Neural cell (in vitro differentiated cells): ENCODE measurements at regions not wholly inside any gene's neighbourhood (a gene's known extent, or its start where the extent isn't known, plus 50 kb on each side); places are given as distances from the start of the nearest gene placed in this dataset.

Experiments
- H2AFZ ChIP-seq: fragments of 200-600, 300-800 bp; sonication (generic), shearing (Covaris generic); 2 replicates; pipeline ENCODE4 v1.6.0; 2014; ENCODE audit warnings: low read depth, mild to moderate bottlenecking, antibody characterized with exemption, low read length, moderate library complexity
- H3F3A ChIP-seq: fragments of 200-600 bp; shearing (Covaris generic); 2 replicates; pipeline ENCODE4 v1.6.1; 2016; ENCODE audit warnings: mild to moderate bottlenecking, moderate library complexity, mixed read lengths, antibody characterized with exemption, low read length; ENCODE audit not compliant: insufficient read depth, poor library complexity, severe bottlenecking
- H3K27ac ChIP-seq: fragments of 200-600, 300-800 bp; sonication (generic), shearing (Covaris generic); 2 replicates; pipeline ENCODE4 v1.5.1; 2014; ENCODE audit warnings: mild to moderate bottlenecking, low read length, moderate library complexity
- H3K27me3 ChIP-seq: fragments of 300-800, 200-600 bp; sonication (generic), shearing (Covaris generic); 2 replicates; pipeline ENCODE4 v1.6.0; 2014; ENCODE audit warnings: mild to moderate bottlenecking, low read depth, low read length, moderate library complexity; ENCODE audit not compliant: insufficient read depth
- H3K36me3 ChIP-seq: fragments of 300-800, 200-600 bp; sonication (generic), shearing (Covaris generic); 2 replicates; pipeline ENCODE4 v1.5.1; 2014; ENCODE audit warnings: mild to moderate bottlenecking, antibody characterized with exemption, low read length, moderate library complexity; ENCODE audit not compliant: insufficient read depth
- H3K4me2 ChIP-seq: fragments of 300-800, 200-600 bp; sonication (generic), shearing (Covaris generic); 2 replicates; pipeline ENCODE4 v1.6.0; 2014; ENCODE audit warnings: mild to moderate bottlenecking, low read length
- H3K4me3 ChIP-seq: fragments of 300-800, 200-600 bp; sonication (generic), shearing (Covaris generic); 2 replicates; pipeline ENCODE4 v1.5.1; 2014; ENCODE audit warnings: mild to moderate bottlenecking, low read length, moderate library complexity
- H3K79me2 ChIP-seq: fragments of 200-600 bp; shearing (Covaris generic); replicated peaks from 2 replicates; pipeline ENCODE4 v1.6.0; 2014; ENCODE audit warnings: mild to moderate bottlenecking, low read length, moderate library complexity; ENCODE audit not compliant: insufficient read depth
- H3K9ac ChIP-seq: fragments of 300-800, 200-600 bp; sonication (generic), shearing (Covaris generic); 2 replicates; pipeline ENCODE4 v1.6.1; 2016; ENCODE audit warnings: mild to moderate bottlenecking, low read length, mixed read lengths
- H3K9me2 ChIP-seq: fragments of 200-600 bp; shearing (Covaris generic); 2 replicates; pipeline ENCODE4 v1.6.1; 2016; ENCODE audit warnings: mild to moderate bottlenecking, low read length, mixed read lengths; ENCODE audit not compliant: insufficient read depth
- H3K9me3 ChIP-seq: fragments of 200-600, 300-800 bp; sonication (generic), shearing (Covaris generic); 2 replicates; pipeline ENCODE4 v1.6.1; 2016; ENCODE audit warnings: mild to moderate bottlenecking, mixed run types, low read length, moderate library complexity, mixed read lengths
- H4K20me1 ChIP-seq: fragments of 200-600 bp; shearing (Covaris generic); 2 replicates; pipeline ENCODE4 v1.6.1; 2016; ENCODE audit warnings: mild to moderate bottlenecking, mixed run types; ENCODE audit not compliant: insufficient read depth
- CTCF ChIP-seq: fragments of 450-650 bp; IDR thresholded peaks from 2 replicates; pipeline ENCODE4 v1.5.1; 2014; ENCODE audit warnings: antibody characterized with exemption, mild to moderate bottlenecking, moderate library complexity; ENCODE audit not compliant: poor library complexity, severe bottlenecking
- EP300 ChIP-seq: fragments of 450-650 bp; conservative IDR thresholded peaks from 2 replicates; pipeline ENCODE4 v1.6.1; 2014; ENCODE audit warnings: antibody characterized with exemption, mild to moderate bottlenecking, moderate library complexity; ENCODE audit not compliant: poor library complexity, severe bottlenecking
- EZH2 ChIP-seq: fragments of 200-600, 300-800 bp; shearing (Covaris generic), sonication (generic); IDR thresholded peaks from 2 replicates; pipeline ENCODE4 v1.6.1; 2014; ENCODE audit warnings: antibody characterized with exemption, low read length, borderline replicate concordance, mild to moderate bottlenecking; ENCODE audit not compliant: insufficient read depth, poor library complexity, severe bottlenecking
- MXI1 ChIP-seq: fragments of 450-650 bp; conservative IDR thresholded peaks from 2 replicates; pipeline ENCODE4 v1.6.1; 2014; ENCODE audit warnings: antibody characterized with exemption, mild to moderate bottlenecking; ENCODE audit not compliant: poor library complexity, severe bottlenecking
- POLR2AphosphoS5 ChIP-seq: IDR thresholded peaks from 2 replicates; pipeline ENCODE4 v1.6.1; 2012
- RAD21 ChIP-seq: fragments of 450-650 bp; conservative IDR thresholded peaks from 2 replicates; pipeline ENCODE4 v1.6.1; 2014; ENCODE audit warnings: antibody characterized with exemption, mild to moderate bottlenecking, moderate library complexity
- REST ChIP-seq: IDR thresholded peaks from 2 replicates; pipeline ENCODE4 v1.6.1; 2012; ENCODE audit warnings: borderline replicate concordance
- SMC3 ChIP-seq: fragments of 450-650 bp; conservative IDR thresholded peaks from 2 replicates; pipeline ENCODE4 v1.6.1; 2014; ENCODE audit warnings: antibody characterized with exemption, mild to moderate bottlenecking, moderate library complexity; ENCODE audit not compliant: poor library complexity
- TAF1 ChIP-seq: IDR thresholded peaks from 2 replicates; pipeline ENCODE4 v1.6.1; 2012; ENCODE audit warnings: low read depth

- H3K27me3 ChIP-seq, result no peaks in the 10 kb centered on the region
- H2AFZ ChIP-seq, result no peak overlapping the region
Measured at GRCh38 chr13:108376308-108376707, 106.8 kb downstream of the TNFSF13B start.

GRCh38 chr13:108377646-108378206 lies 108.2 kb downstream of the TNFSF13B start:
- no peaks in the 10 kb centered on the region for H3K36me3 ChIP-seq
- no peak overlapping the region for H3K9ac ChIP-seq
- H3K4me2 ChIP-seq, result no peak overlapping the region
- no peak overlapping the region for H3K27ac ChIP-seq
- H3F3A ChIP-seq, result no peaks in the 10 kb centered on the region
- H3K4me3 ChIP-seq, result no peak overlapping the region
- no peaks in the 10 kb centered on the region for H3K27me3 ChIP-seq
- no peaks in the 10 kb centered on the region for H4K20me1 ChIP-seq
- no peaks in the 10 kb centered on the region for H3K9me2 ChIP-seq
- no peaks in the 10 kb centered on the region for H3K9me3 ChIP-seq
- no peaks in the 10 kb centered on the region for H3K79me2 ChIP-seq
- H2AFZ ChIP-seq, result no peak overlapping the region
- TF ChIP-seq RAD21, result no peak
- no peak for TF ChIP-seq MXI1
- TF ChIP-seq EZH2, result no peak
- TF ChIP-seq CTCF, result no peak
- no peak for TF ChIP-seq EP300
- TF ChIP-seq SMC3, result no peak

More at GRCh38 chr13:108376308-108376707, 106.8 kb downstream of the TNFSF13B start:
- Histone ChIP-seq H3K79me2 (no peaks in the 10 kb centered on the region), H3K9me3 (no peaks in the 10 kb centered on the region), H3K36me3 (no peaks in the 10 kb centered on the region), H3F3A (no peaks in the 10 kb centered on the region), H4K20me1 (no peaks in the 10 kb centered on the region), H3K4me2 (no peak overlapping the region), H3K27ac (no peak overlapping the region), H3K9ac (no peak overlapping the region), H3K9me2 (no peaks in the 10 kb centered on the region), H3K4me3 (no peak overlapping the region)
- TF ChIP-seq EZH2 (no peak), CTCF (no peak), MXI1 (no peak), POLR2AphosphoS5 (no peak), REST (no peak), EP300 (no peak), RAD21 (no peak), SMC3 (no peak), TAF1 (no peak)
